K562 (cell line): ENCODE measurements at regions not wholly inside any gene's neighbourhood (a gene's known extent, or its start where the extent isn't known, plus 50 kb on each side); places are given as distances from the start of the nearest gene placed in this dataset.

Source experiments
- ATF3 ChIP-seq, 2 experiments: fragments of 450-650 bp in 1 of 2; sonication (generic) in 1 of 2; formaldehyde crosslinking in 1 of 2; IDR thresholded peaks in 1 of 2; conservative IDR thresholded peaks in 1 of 2; 2 replicates each; pipeline versions ENCODE4 v1.6.1 to v1.8.1; 2016 to 2023; ENCODE audit warnings: mild to moderate bottlenecking in 2 of 2, moderate library complexity in 2 of 2, inconsistent platforms in 1 of 2, missing genetic modification reagents in 1 of 2
- GATA2 ChIP-seq: sonication (generic); formaldehyde crosslinking; IDR thresholded peaks from 2 replicates; pipeline ENCODE4 v1.4.0; 2020; ENCODE audit warnings: mild to moderate bottlenecking, missing genetic modification reagents
- HES1 ChIP-seq: fragments of 450-650 bp; IDR thresholded peaks from 2 replicates; pipeline ENCODE4 v1.6.1; 2016; ENCODE audit warnings: low read depth, mild to moderate bottlenecking, moderate library complexity
- PCBP2 ChIP-seq: fragments of 200-400 bp; formaldehyde crosslinking; IDR thresholded peaks from 2 replicates; pipeline ENCODE4 v1.6.1; 2018; ENCODE audit warnings: low read length, low read depth, mild to moderate bottlenecking, moderate library complexity; ENCODE audit not compliant: poor library complexity, severe bottlenecking
- TAF15 ChIP-seq: fragments of 200-400 bp; formaldehyde crosslinking; IDR thresholded peaks from 2 replicates; pipeline ENCODE4 v1.6.1; 2017; ENCODE audit warnings: mild to moderate bottlenecking, low read depth, low read length, moderate library complexity
- TOE1 ChIP-seq, 2 experiments: fragments of 450-650 bp in 1 of 2; sonication (generic) in 1 of 2; formaldehyde crosslinking in 1 of 2; IDR thresholded peaks; 2 replicates each; pipeline versions ENCODE4 v1.7.1 to v1.8.0; 2016 to 2022; ENCODE audit warnings: borderline replicate concordance in 2 of 2, mild to moderate bottlenecking in 2 of 2, antibody characterized with exemption in 1 of 2, inconsistent platforms in 1 of 2, low read depth in 1 of 2, missing genetic modification reagents in 1 of 2, moderate library complexity in 1 of 2
- XRCC4 ChIP-seq: IDR thresholded peaks from one replicate; pipeline ENCODE4 v1.6.1; 2011; ENCODE audit not compliant: insufficient read depth, insufficient read length; ENCODE audit errors: extremely low read depth
- ZBTB17 ChIP-seq: fragments of 450-650 bp; formaldehyde crosslinking; IDR thresholded peaks from 2 replicates; pipeline ENCODE4 v1.4.0; 2020; ENCODE audit warnings: mild to moderate bottlenecking
- ZBTB40 ChIP-seq, 2 experiments: fragments of 450-650 bp in 1 of 2; sonication (generic) in 1 of 2; formaldehyde crosslinking in 1 of 2; IDR thresholded peaks; 2 replicates each; pipeline versions ENCODE4 v1.7.1 to v1.9.0; 2016 to 2022; ENCODE audit warnings: inconsistent platforms in 1 of 2, mild to moderate bottlenecking in 1 of 2, missing genetic modification reagents in 1 of 2
- ZBTB49 ChIP-seq: sonication (generic); formaldehyde crosslinking; IDR thresholded peaks from 2 replicates; pipeline ENCODE4 v1.8.0; 2022; ENCODE audit warnings: missing genetic modification reagents, mild to moderate bottlenecking, borderline replicate concordance

- TF ChIP-seq ATF3 (IDR thresholded peaks at IDR 0.05) (peak; percentile 83), ATF3 (CRISPR knock-in tag; conservative IDR thresholded peaks at IDR 0.05) (no peak), HES1 (no peak), ZBTB40 (IDR thresholded peaks at IDR 0.05) (no peak), ZBTB40 (CRISPR knock-in tag; IDR thresholded peaks at IDR 0.05) (no peak), GATA2 (CRISPR knock-in tag) (0 out of 2 replicates have a peak, but pooled peaks have one; percentile 4), TOE1 (IDR thresholded peaks at IDR 0.05; ENCODE audit: borderline replicate concordance) (no peak), TOE1 (CRISPR knock-in tag; IDR thresholded peaks at IDR 0.05; ENCODE audit: borderline replicate concordance, low read depth) (no peak), ZBTB17 (no peak), ZBTB49 (CRISPR knock-in tag) (no peak), PCBP2 (no peak), TAF15 (no peak), XRCC4 (no peak)
Observed at GRCh38 chr1:93814059-93814794, 64.8 kb downstream of the DNTTIP2 start (continued).
